Lung (tissue), 11 donors: ENCODE measurements at regions not wholly inside any gene's neighbourhood (a gene's known extent, or its start where the extent isn't known, plus 50 kb on each side); places are given as distances from the start of the nearest gene placed in this dataset.

Experiments
- ATAC-seq: fragments of 200-7000 bp; cut with Tn5 transposase; one replicate; pipeline ENCODE4 v1.9.1; 2020; ENCODE audit warnings: moderate number of reproducible peaks; ENCODE audit not compliant: insufficient read depth, low FRiP score
- DNase-seq, 3 donors: peaks; one replicate each; pipeline ENCODE4 v3.0.0-alpha.2; 2013 to 2017
- H3K27ac ChIP-seq, 2 donors: one replicate each; pipeline ENCODE4 v1.5.1; 2013; ENCODE audit warnings: mild to moderate bottlenecking in 2 of 2, moderate library complexity in 2 of 2, control low read depth in 1 of 2, inconsistent platforms in 1 of 2, low read depth in 1 of 2, low read length in 1 of 2
- H3K27me3 ChIP-seq, 3 donors: one replicate each; pipeline ENCODE4 v1.5.1; 2013; ENCODE audit warnings: low read length in 2 of 3; ENCODE audit not compliant: control insufficient read depth in 3 of 3, insufficient read depth in 3 of 3
- H3K36me3 ChIP-seq, 4 donors: one replicate each; pipeline ENCODE4 v1.5.1; 2013; ENCODE audit warnings: low read length in 4 of 4, mild to moderate bottlenecking in 1 of 4, moderate library complexity in 1 of 4; ENCODE audit not compliant: control insufficient read depth in 4 of 4, insufficient read depth in 4 of 4
- H3K4me1 ChIP-seq, 5 donors: one replicate each; pipeline ENCODE4 v1.5.1; 2013; ENCODE audit warnings: low read length in 5 of 5, mild to moderate bottlenecking in 2 of 5, moderate library complexity in 1 of 5; ENCODE audit not compliant: control insufficient read depth in 5 of 5, insufficient read depth in 5 of 5
- H3K4me3 ChIP-seq: one replicate; pipeline ENCODE4 v1.5.1; 2013; ENCODE audit warnings: mild to moderate bottlenecking, control low read depth, moderate library complexity
- H3K9ac ChIP-seq, 2 donors: one replicate each; pipeline ENCODE4 v1.5.1; 2013; ENCODE audit warnings: low read length in 2 of 2, control low read depth in 1 of 2; ENCODE audit not compliant: insufficient read depth in 1 of 2
- H3K9me3 ChIP-seq, 4 donors: one replicate each; pipeline ENCODE4 v1.5.1; 2013; ENCODE audit warnings: low read length in 3 of 4, mild to moderate bottlenecking in 1 of 4, moderate library complexity in 1 of 4; ENCODE audit not compliant: control insufficient read depth in 4 of 4, insufficient read depth in 3 of 4
- WGBS, 2 donors: extraction: QIAGEN DNeasy Blood & Tissue Kit; methylation state at CpG; one replicate each; pipeline ENCODE4 v1.1.7; 2013; 5-methylcytosine and 5-hydroxymethylcytosine counted together
- TF ChIP-seq, protein P1 (sequence below): IDR thresholded peaks from 2 replicates; pipeline ENCODE4 v1.5.1; 2012; ENCODE audit warnings: mild to moderate bottlenecking; ENCODE audit errors: control extremely low read depth, extremely low read depth
- donor health status: control.
- donor health status: control.
- donor health status: Bipolar disorder and iron deficiency.
- donor health status: healthy.
- donor health status: DM: yes; HTN: yes; CAD: no.

DNA sequence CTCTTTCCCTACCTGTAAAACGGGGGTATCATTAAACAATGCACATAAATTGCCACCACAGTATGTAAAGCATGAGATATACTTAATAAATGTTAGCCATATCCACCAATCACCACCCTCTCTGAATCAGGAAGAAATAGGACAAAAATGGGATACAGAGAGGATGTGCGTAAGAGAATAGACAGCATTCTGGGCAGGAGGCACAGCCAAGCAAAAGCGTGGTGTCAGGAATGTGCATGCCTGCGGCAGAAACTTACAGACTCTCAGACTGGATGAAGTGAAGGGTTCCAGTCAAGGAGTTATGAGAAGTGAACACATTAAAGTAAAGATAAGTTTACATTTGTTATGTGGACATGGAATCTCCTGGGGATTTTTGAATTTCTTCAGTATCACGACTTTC, 121.7 kb upstream of the MDM1 start:
- no peak for ATAC-seq
- 76 to 85% methylated on average over 5 of the region's 5 CpGs for WGBS, 2 donors
- TF ChIP-seq, protein P1, sequence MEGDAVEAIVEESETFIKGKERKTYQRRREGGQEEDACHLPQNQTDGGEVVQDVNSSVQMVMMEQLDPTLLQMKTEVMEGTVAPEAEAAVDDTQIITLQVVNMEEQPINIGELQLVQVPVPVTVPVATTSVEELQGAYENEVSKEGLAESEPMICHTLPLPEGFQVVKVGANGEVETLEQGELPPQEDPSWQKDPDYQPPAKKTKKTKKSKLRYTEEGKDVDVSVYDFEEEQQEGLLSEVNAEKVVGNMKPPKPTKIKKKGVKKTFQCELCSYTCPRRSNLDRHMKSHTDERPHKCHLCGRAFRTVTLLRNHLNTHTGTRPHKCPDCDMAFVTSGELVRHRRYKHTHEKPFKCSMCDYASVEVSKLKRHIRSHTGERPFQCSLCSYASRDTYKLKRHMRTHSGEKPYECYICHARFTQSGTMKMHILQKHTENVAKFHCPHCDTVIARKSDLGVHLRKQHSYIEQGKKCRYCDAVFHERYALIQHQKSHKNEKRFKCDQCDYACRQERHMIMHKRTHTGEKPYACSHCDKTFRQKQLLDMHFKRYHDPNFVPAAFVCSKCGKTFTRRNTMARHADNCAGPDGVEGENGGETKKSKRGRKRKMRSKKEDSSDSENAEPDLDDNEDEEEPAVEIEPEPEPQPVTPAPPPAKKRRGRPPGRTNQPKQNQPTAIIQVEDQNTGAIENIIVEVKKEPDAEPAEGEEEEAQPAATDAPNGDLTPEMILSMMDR = no peak
- H3K27ac ChIP-seq = no peak overlapping the region
- H3K4me3 ChIP-seq = no peak overlapping the region
- H3K27me3 ChIP-seq = no peaks in the 10 kb centered on the region
- H3K36me3 ChIP-seq = no peaks in the 10 kb centered on the region
- H3K4me1 ChIP-seq = peaks cover 0 to 21% (median 5%) of the 10 kb centered on the region in 5 donors
- no peak overlapping the region for H3K9ac ChIP-seq
- H3K9me3 ChIP-seq = no peaks in the 10 kb centered on the region
- peak in 1 of 3 donors; percentile 9 for DNase-seq

GRCh38 chr12:68454892-68455291, 122.7 kb upstream of the MDM1 start:
- Histone ChIP-seq H3K9me3 (no peaks in the 10 kb centered on the region), H3K27me3 (no peaks in the 10 kb centered on the region), H3K4me3 (no peak overlapping the region), H3K4me1 (peaks cover 0 to 21% (median 5%) of the 10 kb centered on the region in 5 donors), H3K27ac (no peak overlapping the region), H3K9ac (no peak overlapping the region), H3K36me3 (no peaks in the 10 kb centered on the region)
- DNase-seq (no peak), ATAC-seq (no peak)
- TF ChIP-seq, protein P1 = no peak
- WGBS, 2 donors = 20 to 30% methylated on average over 3 of the region's 3 CpGs

GRCh38 chr12:68455691-68456345, 123.7 kb upstream of the MDM1 start:
- H3K9ac ChIP-seq = no peak overlapping the region
- H3K27ac ChIP-seq = peak overlapping the region in 1 of 2 donors; percentile 57
- ATAC-seq = no peak
- H3K4me3 ChIP-seq = no peak overlapping the region
- H3K36me3 ChIP-seq = no peaks in the 10 kb centered on the region
- H3K9me3 ChIP-seq = no peaks in the 10 kb centered on the region
- H3K4me1 ChIP-seq = peaks cover 0 to 20% (median 5%) of the 10 kb centered on the region in 5 donors
- 20 to 45% methylated on average over 2 of the region's 2 CpGs for WGBS, 2 donors
- no peaks in the 10 kb centered on the region for H3K27me3 ChIP-seq
- peak in 1 of 3 donors; percentile 40 for DNase-seq
- TF ChIP-seq, protein P1 = no peak

DNA sequence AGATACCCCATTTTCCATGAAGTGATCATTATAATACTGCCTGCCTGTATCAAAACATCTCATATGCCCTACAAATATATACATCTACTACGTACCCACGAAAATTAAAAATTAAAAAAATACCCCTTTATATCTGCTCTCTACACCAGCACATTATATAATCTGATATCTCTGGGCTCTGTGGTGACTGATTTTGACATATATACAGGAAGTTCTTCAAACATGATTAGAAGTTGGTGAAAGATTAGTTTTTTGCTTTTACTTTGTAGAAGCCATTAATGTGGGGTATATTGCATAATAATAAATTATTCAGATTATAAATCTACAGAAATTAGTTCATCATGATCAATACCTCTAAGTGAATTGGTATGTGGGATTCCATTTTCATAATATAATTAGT, 126.7 kb upstream of the MDM1 start:
- H3K9me3 ChIP-seq = no peaks in the 10 kb centered on the region
- peaks cover 0 to 3% (median 0%) of the 10 kb centered on the region in 5 donors for H3K4me1 ChIP-seq
- TF ChIP-seq, protein P1 = no peak
- H3K27me3 ChIP-seq = no peaks in the 10 kb centered on the region
- DNase-seq (no peak), ATAC-seq (no peak)
- no peak overlapping the region for H3K27ac ChIP-seq
- no peak overlapping the region for H3K9ac ChIP-seq
- 73 to 86% methylated on average over 2 of the region's 2 CpGs for WGBS, 2 donors
- H3K4me3 ChIP-seq = no peak overlapping the region
- H3K36me3 ChIP-seq = no peaks in the 10 kb centered on the region
